PC-9 (cell line): ENCODE measurements at regions not wholly inside any gene's neighbourhood (a gene's known extent, or its start where the extent isn't known, plus 50 kb on each side); places are given as distances from the start of the nearest gene placed in this dataset.

ENCODE experiments used
- CTCF ChIP-seq: fragments of 200-600 bp; sonication (generic); conservative IDR thresholded peaks from 2 replicates; pipeline ENCODE4 v1.6.1; 2017; ENCODE audit warnings: mixed run types, antibody characterized with exemption, mild to moderate bottlenecking, moderate library complexity
- EZH2 ChIP-seq: fragments of 200-600 bp; sonication (generic); IDR thresholded peaks from 2 replicates; pipeline ENCODE4 v1.8.0; 2017; ENCODE audit warnings: antibody characterized with exemption, low read depth

- no peak for TF ChIP-seq CTCF
- no peak for TF ChIP-seq EZH2
Measured at GRCh38 chrX:23228454-23228853, 106.2 kb upstream of the PTCHD1 start.
